ENCODE measurements at regions not wholly inside any gene's neighbourhood (a gene's known extent, or its start where the extent isn't known, plus 50 kb on each side); places are given as distances from the start of the nearest gene placed in this dataset.

GRCh38 chr1:200328379-200328778 lies 81.5 kb downstream of the ZNF281 start:
- no peak for TF ChIP-seq POLR2A (IDR thresholded peaks at IDR 0.05)
- TF ChIP-seq CTCF (IDR thresholded peaks at IDR 0.05) = no peak
- no peak for TF ChIP-seq POLR2AphosphoS5 (IDR thresholded peaks at IDR 0.05)
- no peak for TF ChIP-seq EP300 (IDR thresholded peaks at IDR 0.05)
